GM19238 (cell line): ENCODE measurements at regions not wholly inside any gene's neighbourhood (a gene's known extent, or its start where the extent isn't known, plus 50 kb on each side); places are given as distances from the start of the nearest gene placed in this dataset.
A peak's percentile ranks its signal among the peaks of the same experiment; 100 is the strongest.

Source experiments
- DNase-seq: peaks from one replicate; pipeline ENCODE4 v3.0.0; 2011; ENCODE audit warnings: low spot score; ENCODE audit not compliant: insufficient read length

- DNase-seq: no peak
These were observed 311.0 kb downstream of the AGTPBP1 start for GRCh38 chr9:85430659-85431338.

- DNase-seq: no peak
These were observed 313.5 kb downstream of the AGTPBP1 start for GRCh38 chr9:85428230-85428629.

GRCh38 chr9:85427772-85428171 is 314.0 kb downstream of the AGTPBP1 start:
- no peak for DNase-seq

- peak; percentile 48 for DNase-seq
These were observed 316.6 kb downstream of the AGTPBP1 start for GRCh38 chr9:85425153-85425611.

- DNase-seq: no peak
These were observed 318.3 kb downstream of the AGTPBP1 start for GRCh38 chr9:85423422-85423821.

GRCh38 chr9:85421641-85422040 is 320.1 kb downstream of the AGTPBP1 start:
- no peak for DNase-seq

GRCh38 chr9:85420750-85421149 is 321.0 kb downstream of the AGTPBP1 start:
- DNase-seq: no peak

GRCh38 chr9:85417674-85418073 is 324.1 kb downstream of the AGTPBP1 start:
- DNase-seq: no peak

- no peak for DNase-seq
These were observed 325.0 kb downstream of the AGTPBP1 start for GRCh38 chr9:85416715-85417114.

GRCh38 chr9:85414390-85414789 is 327.4 kb downstream of the AGTPBP1 start:
- no peak for DNase-seq

- no peak for DNase-seq
These were observed 333.3 kb downstream of the AGTPBP1 start for GRCh38 chr9:85408494-85408893.

- no peak for DNase-seq
These were observed 336.2 kb downstream of the AGTPBP1 start for GRCh38 chr9:85405566-85405950.

- DNase-seq: no peak
These were observed 336.7 kb downstream of the AGTPBP1 start for GRCh38 chr9:85404911-85405565.

GRCh38 chr9:85402551-85402950 is 339.2 kb downstream of the AGTPBP1 start:
- DNase-seq: no peak

GRCh38 chr9:85401998-85402397 is 339.8 kb downstream of the AGTPBP1 start:
- no peak for DNase-seq

- DNase-seq: no peak
These were observed 344.7 kb downstream of the AGTPBP1 start for GRCh38 chr9:85397005-85397404.

GRCh38 chr9:85392260-85392659 is 349.5 kb downstream of the AGTPBP1 start:
- DNase-seq: no peak

- no peak for DNase-seq
These were observed 363.9 kb downstream of the AGTPBP1 start for GRCh38 chr9:85377731-85378289.

- DNase-seq: no peak
These were observed 373.0 kb downstream of the AGTPBP1 start for GRCh38 chr9:85368781-85369180.

GRCh38 chr9:85359161-85359560 is 382.6 kb downstream of the AGTPBP1 start:
- no peak for DNase-seq

GRCh38 chr9:85349046-85349445 is 392.7 kb downstream of the AGTPBP1 start:
- no peak for DNase-seq

- no peak for DNase-seq
These were observed 394.2 kb downstream of the AGTPBP1 start for GRCh38 chr9:85347541-85347940.

- DNase-seq: no peak
These were observed 396.9 kb downstream of the AGTPBP1 start for GRCh38 chr9:85344901-85345300.
